CD1c-positive myeloid dendritic cell (primary cell): ENCODE measurements at regions not wholly inside any gene's neighbourhood (a gene's known extent, or its start where the extent isn't known, plus 50 kb on each side); places are given as distances from the start of the nearest gene placed in this dataset.
A peak's percentile ranks its signal among the peaks of the same experiment; 100 is the strongest.

Source experiments
- DNase-seq: peaks from one replicate; pipeline ENCODE4 v3.0.0-alpha.2; 2016; ENCODE audit errors: extremely low spot score

- no peak for DNase-seq
Observed at GRCh38 chr9:99588747-99589146, 232.9 kb upstream of the NR4A3 start.

- DNase-seq, result peak; percentile 48
Observed at GRCh38 chr9:99590410-99590809, 231.3 kb upstream of the NR4A3 start.

- DNase-seq, result peak; percentile 86
Observed at GRCh38 chr9:99590840-99591239, 230.8 kb upstream of the NR4A3 start.

- DNase-seq, result no peak
Observed at GRCh38 chr9:99591770-99592169, 229.9 kb upstream of the NR4A3 start.

GRCh38 chr9:99592834-99593574, 228.7 kb upstream of the NR4A3 start:
- DNase-seq, result peak; percentile 54

- peak; percentile 55 for DNase-seq
Observed at GRCh38 chr9:99593610-99594009, 228.1 kb upstream of the NR4A3 start.

- no peak for DNase-seq
Observed at GRCh38 chr9:99594056-99594780, 227.5 kb upstream of the NR4A3 start.

- peak; percentile 93 for DNase-seq
Observed at GRCh38 chr9:99595796-99596195, 225.9 kb upstream of the NR4A3 start.

GRCh38 chr9:99601571-99602111, 220.0 kb upstream of the NR4A3 start:
- DNase-seq, result no peak

- DNase-seq, result peak; percentile 35
Observed at GRCh38 chr9:99602854-99603253, 218.8 kb upstream of the NR4A3 start.

- no peak for DNase-seq
Observed at GRCh38 chr9:99605016-99605743, 216.5 kb upstream of the NR4A3 start.

- no peak for DNase-seq
Observed at GRCh38 chr9:99606296-99606695, 215.4 kb upstream of the NR4A3 start.

- no peak for DNase-seq
Observed at GRCh38 chr9:99606957-99607356, 214.7 kb upstream of the NR4A3 start.

- DNase-seq, result peak; percentile 73
Observed at GRCh38 chr9:99607842-99608448, 213.7 kb upstream of the NR4A3 start.

- no peak for DNase-seq
Observed at GRCh38 chr9:99614341-99614740, 207.3 kb upstream of the NR4A3 start.

- DNase-seq, result no peak
Observed at GRCh38 chr9:99621040-99621439, 200.6 kb upstream of the NR4A3 start.

GRCh38 chr9:99622679-99623078, 199.0 kb upstream of the NR4A3 start:
- DNase-seq, result no peak

GRCh38 chr9:99623780-99624364, 197.8 kb upstream of the NR4A3 start:
- no peak for DNase-seq

- no peak for DNase-seq
Observed at GRCh38 chr9:99624499-99625233, 197.0 kb upstream of the NR4A3 start.

- DNase-seq, result peak; percentile 36
Observed at GRCh38 chr9:99626426-99626825, 195.3 kb upstream of the NR4A3 start.

- peak; percentile 26 for DNase-seq
Observed at GRCh38 chr9:99628285-99628684, 193.4 kb upstream of the NR4A3 start.
